Esophagus muscularis mucosa (tissue), 4 donors: ENCODE measurements at regions not wholly inside any gene's neighbourhood (a gene's known extent, or its start where the extent isn't known, plus 50 kb on each side); places are given as distances from the start of the nearest gene placed in this dataset.

Experiments
- DNase-seq: peaks from one replicate; pipeline ENCODE4 v3.0.0-alpha.2; 2017; ENCODE audit errors: extremely low spot score
- H3K27ac ChIP-seq, 4 donors: fragments of 200-600 bp; sonication (generic); replicated peaks in 1 of 4; 1 replicate in 3 of 4; 2 replicates in 1 of 4; pipeline ENCODE4 v1.5.1; 2016 to 2019; ENCODE audit warnings: mild to moderate bottlenecking in 1 of 4
- H3K27me3 ChIP-seq, 4 donors: fragments of 200-600 bp; sonication (generic); one replicate each; pipeline versions ENCODE4 v1.5.1 to v1.6.0; 2016 to 2019
- H3K36me3 ChIP-seq, 4 donors: fragments of 200-600 bp; sonication (generic); one replicate each; pipeline ENCODE4 v1.5.1; 2016 to 2019
- H3K4me1 ChIP-seq, 4 donors: fragments of 200-600 bp; sonication (generic); one replicate each; pipeline ENCODE4 v1.5.1; 2016 to 2019
- H3K4me3 ChIP-seq, 4 donors: fragments of 200-600 bp; sonication (generic); 1 replicate in 2 of 4; 2 replicates in 2 of 4; pipeline ENCODE4 v1.5.1; 2016 to 2019; ENCODE audit warnings: mild to moderate bottlenecking in 4 of 4, moderate library complexity in 1 of 4
- H3K9me3 ChIP-seq, 4 donors: fragments of 200-600 bp; sonication (generic); 1 replicate in 3 of 4; 2 replicates in 1 of 4; pipeline ENCODE4 v1.5.1; 2016 to 2019
- CTCF ChIP-seq, 3 experiments: fragments of 200-600 bp in 2 of 3; fragments of 450-650 bp in 1 of 3; sonication (generic) in 2 of 3; IDR thresholded peaks; one replicate each; pipeline ENCODE4 v1.5.1; 2017 to 2019; ENCODE audit warnings: antibody characterized with exemption in 3 of 3, mild to moderate bottlenecking in 2 of 3, moderate library complexity in 1 of 3
- EP300 ChIP-seq: sonication (generic); formaldehyde crosslinking; IDR thresholded peaks from one replicate; pipeline ENCODE4 v1.6.1; 2017; ENCODE audit warnings: antibody characterized with exemption
- POLR2A ChIP-seq: fragments of 450-650 bp; IDR thresholded peaks from one replicate; pipeline ENCODE4 v1.6.1; 2017; ENCODE audit warnings: antibody characterized with exemption, moderate library complexity, mild to moderate bottlenecking, low read depth
- POLR2AphosphoS5 ChIP-seq, 2 donors: sonication (generic); formaldehyde crosslinking; IDR thresholded peaks; one replicate each; pipeline ENCODE4 v1.6.1; 2017; ENCODE audit warnings: antibody characterized with exemption in 2 of 2
- WGBS: methylation state at CpG from one replicate; pipeline ENCODE4 v1.1.5; 2018; 5-methylcytosine and 5-hydroxymethylcytosine counted together
- intact Hi-C: fragments of 100-400 bp; cut with DNase I; formaldehyde crosslinking; loops from one replicate; pipeline ENCODE4 v1.15.1; 2023

- Histone ChIP-seq H3K27ac (no peak overlapping the region), H3K27me3 (no peaks in the 10 kb centered on the region), H3K4me1 (peaks cover 0 to 10% (median 9%) of the 10 kb centered on the region in 4 donors), H3K4me3 (no peak overlapping the region), H3K9me3 (no peaks in the 10 kb centered on the region), H3K36me3 (no peaks in the 10 kb centered on the region)
- DNase-seq: no peak
- 84% methylated on average over 3 of the region's 3 CpGs for WGBS
- intact Hi-C loops: no loop called here
- TF ChIP-seq CTCF (IDR thresholded peaks at IDR 0.05) (no peak), POLR2A (no peak), EP300 (no peak), POLR2AphosphoS5 (IDR thresholded peaks at IDR 0.05) (no peak)
Observed at GRCh38 chrX:39981946-39982345, 115.8 kb downstream of the BCOR start.

GRCh38 chrX:39982948-39983347 lies 114.8 kb downstream of the BCOR start:
- H3K27me3 ChIP-seq: no peaks in the 10 kb centered on the region
- H3K4me3 ChIP-seq: no peak overlapping the region
- 78% methylated on average over 3 of the region's 3 CpGs for WGBS
- peaks cover 0 to 10% (median 9%) of the 10 kb centered on the region in 4 donors for H3K4me1 ChIP-seq
- no peak for DNase-seq
- TF ChIP-seq POLR2A (no peak), EP300 (no peak)
- intact Hi-C loops: no loop called here
- no peaks in the 10 kb centered on the region for H3K36me3 ChIP-seq
- H3K27ac ChIP-seq: no peak overlapping the region
- H3K9me3 ChIP-seq: no peaks in the 10 kb centered on the region

GRCh38 chrX:39983715-39984114 lies 114.0 kb downstream of the BCOR start:
- Histone ChIP-seq H3K36me3 (no peaks in the 10 kb centered on the region), H3K4me3 (no peak overlapping the region), H3K9me3 (no peaks in the 10 kb centered on the region), H3K4me1 (peaks cover 0 to 10% (median 9%) of the 10 kb centered on the region in 4 donors), H3K27ac (no peak overlapping the region), H3K27me3 (no peaks in the 10 kb centered on the region)
- intact Hi-C loops: no loop called here
- no peak for TF ChIP-seq POLR2AphosphoS5 (IDR thresholded peaks at IDR 0.05)
- no peak for TF ChIP-seq EP300
- no peak for TF ChIP-seq POLR2A
- no peak for TF ChIP-seq CTCF (IDR thresholded peaks at IDR 0.05)
- WGBS: 56% methylated on average over 5 of the region's 5 CpGs
- DNase-seq: no peak

- intact Hi-C loops: no loop called here
- no peak for TF ChIP-seq EP300
- TF ChIP-seq CTCF (IDR thresholded peaks at IDR 0.05): no peak
- TF ChIP-seq POLR2AphosphoS5 (IDR thresholded peaks at IDR 0.05): no peak
- TF ChIP-seq POLR2A: no peak
- WGBS: 73% methylated on average over 14 of the region's 14 CpGs
Observed at GRCh38 chrX:39984191-39984956, 113.4 kb downstream of the BCOR start.

GRCh38 chrX:39985071-39985470 lies 112.7 kb downstream of the BCOR start:
- TF ChIP-seq POLR2A: no peak
- no peak for TF ChIP-seq POLR2AphosphoS5 (IDR thresholded peaks at IDR 0.05)
- TF ChIP-seq EP300: no peak
- no peak for TF ChIP-seq CTCF (IDR thresholded peaks at IDR 0.05)
- Histone ChIP-seq H3K36me3 (no peaks in the 10 kb centered on the region), H3K9me3 (no peaks in the 10 kb centered on the region), H3K4me3 (no peak overlapping the region), H3K27ac (no peak overlapping the region), H3K4me1 (peaks cover 0 to 10% (median 9%) of the 10 kb centered on the region in 4 donors), H3K27me3 (no peaks in the 10 kb centered on the region)
- WGBS: 89% methylated on average over 8 of the region's 9 CpGs
- DNase-seq: no peak
- intact Hi-C loops: no loop called here

More at GRCh38 chrX:39984191-39984956, 113.4 kb downstream of the BCOR start:
- H3K27ac ChIP-seq: no peak overlapping the region
- H3K36me3 ChIP-seq: no peaks in the 10 kb centered on the region
- H3K9me3 ChIP-seq: no peaks in the 10 kb centered on the region
- H3K4me3 ChIP-seq: no peak overlapping the region
- H3K27me3 ChIP-seq: no peaks in the 10 kb centered on the region
- peaks cover 0 to 10% (median 9%) of the 10 kb centered on the region in 4 donors for H3K4me1 ChIP-seq
- DNase-seq: no peak
